ENCODE measurements at regions not wholly inside any gene's neighbourhood (a gene's known extent, or its start where the extent isn't known, plus 50 kb on each side); places are given as distances from the start of the nearest gene placed in this dataset.

DNA sequence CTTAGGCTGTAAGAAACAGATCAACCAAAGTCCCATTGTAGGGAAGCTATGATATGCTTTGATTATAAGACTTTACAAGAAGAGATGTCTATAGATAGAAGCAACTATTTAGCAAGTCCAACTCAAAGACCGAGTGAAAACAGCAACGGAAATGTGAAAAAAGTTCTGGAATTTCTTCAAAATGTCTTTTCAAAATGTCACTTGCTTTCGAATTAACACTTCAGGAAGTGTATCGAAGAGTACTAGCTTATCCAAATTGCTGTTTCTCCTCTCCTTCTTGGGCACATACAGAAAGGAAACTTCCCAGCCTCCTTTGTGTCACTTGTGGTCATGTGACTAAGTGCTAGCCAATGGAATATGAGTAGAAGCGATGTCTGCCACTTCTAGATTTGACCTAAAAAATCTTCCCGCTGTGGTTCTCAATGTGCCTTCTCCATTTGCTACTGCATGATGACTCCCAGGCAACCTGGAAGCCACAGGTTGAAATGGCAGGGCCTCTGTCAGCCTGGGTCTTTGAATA is 89.9 kb downstream of the TSEN15 start:
- no peak for DNase-seq (ENCODE audit: low read depth)

- peak; percentile 64 for DNase-seq (ENCODE audit: low read depth)
Observed at GRCh38 chr1:184143449-184143848, 91.9 kb downstream of the TSEN15 start.

DNA sequence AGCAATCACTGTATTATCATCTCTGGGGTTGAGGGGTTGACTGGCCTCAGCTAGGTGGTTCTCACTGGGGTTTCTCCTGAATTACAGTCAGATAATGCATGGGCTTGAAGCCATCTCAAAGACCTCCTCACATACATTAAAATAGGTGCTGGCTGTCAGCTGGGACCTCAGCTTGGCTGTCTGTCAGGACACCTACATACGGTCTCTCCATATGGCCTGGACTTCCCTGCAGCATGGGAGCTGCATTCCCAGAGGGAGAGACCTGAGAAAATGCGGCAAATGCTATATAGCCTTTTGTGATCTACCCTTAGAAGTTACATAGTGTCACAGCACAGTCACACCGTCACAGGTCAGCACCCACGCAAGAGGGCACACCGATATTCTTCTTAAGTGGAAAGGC is 93.6 kb downstream of the TSEN15 start:
- DNase-seq (ENCODE audit: low read depth) = no peak

DNA sequence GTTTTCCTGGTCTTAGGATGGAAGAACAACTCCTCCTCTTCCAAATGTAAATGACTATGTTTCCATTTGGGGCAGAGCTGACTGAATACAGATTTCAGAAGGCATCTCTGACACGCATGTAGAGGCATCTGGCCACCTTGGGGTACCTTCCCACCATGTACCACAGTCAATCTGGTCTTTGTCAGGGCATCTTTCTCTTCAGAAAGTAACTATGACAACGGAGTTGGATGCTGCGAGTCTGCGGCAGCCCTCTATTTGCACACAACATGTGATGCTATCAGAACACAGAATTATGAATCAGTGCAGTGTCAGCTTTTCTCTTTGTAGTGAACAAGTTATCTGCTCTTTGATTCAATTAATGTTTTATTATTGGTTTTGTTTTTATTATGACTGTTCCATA is 94.7 kb downstream of the TSEN15 start:
- DNase-seq (ENCODE audit: low read depth) = no peak

- DNase-seq (ENCODE audit: low read depth) = peak; percentile 51
Observed at GRCh38 chr1:184150776-184151531, 99.4 kb downstream of the TSEN15 start.

DNA sequence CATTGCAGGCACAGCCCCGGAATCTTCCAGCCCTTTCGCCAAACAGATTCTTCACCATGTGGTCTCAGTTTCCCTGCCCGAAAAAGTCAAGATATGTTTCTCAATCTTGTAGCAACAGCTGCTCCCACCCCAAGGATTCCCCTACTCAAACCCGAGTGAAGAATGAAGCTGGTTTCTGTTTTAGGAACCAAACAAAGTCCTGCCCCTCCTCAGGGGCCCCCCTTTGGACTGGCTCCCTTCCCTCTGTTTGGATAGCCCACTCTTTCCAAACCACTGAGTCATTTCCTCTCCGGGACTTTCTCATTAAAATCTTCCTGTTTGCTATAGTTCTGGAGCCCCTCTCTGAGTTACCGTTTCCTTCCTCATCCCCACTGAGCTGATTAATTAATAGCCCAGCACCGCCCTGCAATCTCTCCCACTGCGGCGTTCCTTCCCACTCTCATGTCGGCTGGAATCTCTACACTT is 100.9 kb downstream of the TSEN15 start:
- no peak for DNase-seq (ENCODE audit: low read depth)

GRCh38 chr1:184152974-184153373 is 101.4 kb downstream of the TSEN15 start:
- no peak for DNase-seq (ENCODE audit: low read depth)

GRCh38 chr1:184153731-184154130 is 102.2 kb downstream of the TSEN15 start:
- no peak for DNase-seq (ENCODE audit: low read depth)

DNA sequence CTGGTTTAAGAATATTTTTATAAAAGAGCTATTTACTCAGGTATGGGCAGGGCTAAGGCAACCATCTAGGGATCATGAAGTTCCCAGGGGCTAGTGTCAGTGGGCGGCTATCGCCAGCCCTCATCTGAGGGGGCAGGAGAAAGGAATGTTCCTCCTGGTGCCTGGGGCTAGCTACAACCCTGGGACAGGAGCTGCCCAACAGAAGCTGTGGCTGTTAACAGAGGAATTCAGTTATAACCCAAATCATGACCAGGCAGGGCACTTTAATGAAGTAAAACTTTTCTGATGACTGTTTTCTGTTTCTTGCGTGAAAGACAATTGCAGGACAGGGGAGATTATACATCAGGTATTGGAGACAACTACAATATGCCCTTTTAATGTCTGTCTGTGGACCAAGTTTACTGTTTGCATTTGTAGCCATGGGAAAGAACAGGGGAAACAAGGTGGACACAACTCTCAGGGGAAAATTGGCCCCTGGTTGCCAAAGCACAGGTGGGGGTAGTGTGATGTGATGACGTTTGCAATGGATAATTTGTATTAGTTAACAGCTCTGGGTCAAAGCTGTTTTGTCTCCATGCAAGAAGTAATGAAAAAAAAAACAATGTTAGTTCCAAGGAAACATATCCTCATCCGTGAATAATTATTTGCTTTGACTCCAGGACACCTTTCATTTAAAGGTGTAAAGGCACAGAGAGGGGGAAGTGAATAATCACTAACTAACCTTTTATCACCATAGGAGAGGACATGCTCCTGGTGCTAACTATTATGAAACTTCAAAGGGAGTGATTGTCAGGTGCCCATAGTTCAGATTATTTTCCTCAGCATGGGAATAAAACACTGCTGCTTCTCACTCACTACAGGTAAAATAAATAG is 105.2 kb downstream of the TSEN15 start:
- no peak for DNase-seq (ENCODE audit: low read depth)

DNA sequence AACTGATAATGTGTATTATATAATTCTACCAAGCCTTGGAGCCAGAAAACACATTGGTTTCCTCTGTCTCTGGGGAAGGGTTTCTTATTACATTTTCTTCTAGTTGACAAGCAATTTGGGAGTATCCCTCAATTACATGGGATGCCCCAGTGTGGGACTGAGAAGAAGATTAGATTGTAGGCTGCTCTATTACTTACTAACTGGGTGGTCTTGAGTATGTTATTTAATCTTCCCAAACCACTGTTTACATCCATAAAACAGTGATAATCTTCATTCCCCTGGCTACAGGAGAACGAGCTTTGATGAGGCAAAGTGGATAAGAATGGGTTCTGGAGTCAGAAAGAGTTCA is 105.8 kb downstream of the TSEN15 start:
- DNase-seq (ENCODE audit: low read depth) = no peak

- DNase-seq (ENCODE audit: low read depth) = no peak
Observed at GRCh38 chr1:184158896-184159681, 107.6 kb downstream of the TSEN15 start.

DNA sequence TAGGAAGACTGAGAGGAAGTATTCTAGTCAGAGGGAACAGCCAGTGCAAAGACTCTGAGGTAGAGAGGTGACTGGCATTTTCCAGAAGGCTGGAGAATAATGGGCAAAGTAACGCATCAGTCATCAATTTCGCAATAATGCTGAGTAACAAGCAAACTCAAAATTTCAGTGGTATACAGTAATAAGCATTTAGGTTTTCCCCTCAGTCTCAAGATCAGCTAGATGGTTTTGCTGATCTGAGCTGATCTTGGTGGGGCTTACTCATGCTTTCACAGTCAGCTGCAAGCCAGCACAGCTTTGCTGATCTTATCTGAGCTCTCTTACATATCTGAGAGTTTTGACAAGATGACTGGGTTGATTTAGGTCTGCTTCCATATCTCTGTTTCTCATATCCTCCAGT is 108.7 kb downstream of the TSEN15 start:
- DNase-seq (ENCODE audit: low read depth) = peak; percentile 46

DNA sequence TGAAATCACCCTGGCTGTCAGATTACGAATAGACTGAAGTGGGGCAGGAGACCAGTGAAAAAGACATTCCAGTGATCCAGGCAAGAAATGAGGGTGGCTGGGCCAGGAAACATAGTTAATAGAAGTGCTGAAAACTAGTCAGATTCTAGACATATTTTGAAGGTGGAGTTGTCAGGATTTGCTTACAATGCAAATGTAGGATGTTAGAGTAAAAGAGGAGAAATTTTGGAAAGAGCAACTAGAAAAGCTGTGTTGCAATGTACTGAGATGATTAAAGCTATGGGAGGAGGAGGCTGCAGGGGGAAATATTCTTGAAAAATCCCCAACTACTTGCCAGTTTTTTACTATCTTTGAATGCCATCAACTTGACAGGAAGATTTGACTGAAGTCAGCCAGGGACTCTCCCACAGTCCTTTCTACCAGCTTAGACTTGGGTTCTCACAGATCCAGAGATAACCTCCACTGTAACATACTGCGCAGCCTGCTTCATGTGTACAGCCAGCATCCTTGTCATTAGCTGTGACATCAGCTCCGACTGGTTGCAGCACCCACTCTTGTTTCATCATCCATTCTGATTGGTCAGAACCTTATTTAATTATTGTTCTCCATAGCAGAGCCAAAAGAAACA is 109.7 kb downstream of the TSEN15 start:
- peak; percentile 65 for DNase-seq (ENCODE audit: low read depth)

DNA sequence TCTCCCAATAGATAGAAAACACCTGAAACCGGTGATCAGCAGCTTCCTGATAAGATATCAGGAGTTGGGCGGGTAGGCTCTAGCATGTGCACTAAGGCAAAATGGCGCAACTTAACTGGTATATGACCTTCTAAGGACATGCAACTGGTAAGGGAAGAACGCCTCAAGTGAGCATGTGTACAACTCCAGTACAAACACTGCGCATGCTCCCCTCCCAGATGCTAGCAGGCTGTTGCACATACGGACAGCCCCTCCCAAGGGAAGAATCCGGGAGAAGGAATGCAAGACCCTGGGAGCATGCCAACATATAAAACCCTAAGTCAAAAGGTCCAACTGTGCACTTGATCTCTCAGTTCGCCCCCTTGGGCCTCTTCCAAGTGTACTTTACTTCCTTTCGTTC is 110.8 kb downstream of the TSEN15 start:
- no peak for DNase-seq (ENCODE audit: low read depth)

- no peak for DNase-seq (ENCODE audit: low read depth)
Observed at GRCh38 chr1:184163674-184164465, 112.3 kb downstream of the TSEN15 start.

DNA sequence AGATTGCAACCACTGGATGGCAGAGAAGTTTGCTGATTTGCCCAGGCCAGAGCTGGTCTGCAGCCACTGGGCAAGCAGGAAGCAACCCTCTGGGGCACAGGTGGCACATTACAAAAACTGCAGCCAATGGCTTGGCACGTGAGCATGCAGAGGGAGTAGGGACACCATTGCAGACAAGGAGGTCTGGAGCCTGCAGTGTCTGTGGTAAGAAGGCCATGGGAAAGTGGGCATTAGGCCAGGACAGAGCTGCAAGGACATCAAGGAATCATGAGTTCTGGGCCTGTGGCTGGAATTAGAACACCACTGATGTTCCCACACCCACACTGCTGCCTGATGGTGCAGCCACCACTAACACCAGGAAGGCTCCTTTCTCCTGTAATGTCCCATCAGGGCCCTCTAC is 113.0 kb downstream of the TSEN15 start:
- DNase-seq (ENCODE audit: low read depth) = no peak

DNA sequence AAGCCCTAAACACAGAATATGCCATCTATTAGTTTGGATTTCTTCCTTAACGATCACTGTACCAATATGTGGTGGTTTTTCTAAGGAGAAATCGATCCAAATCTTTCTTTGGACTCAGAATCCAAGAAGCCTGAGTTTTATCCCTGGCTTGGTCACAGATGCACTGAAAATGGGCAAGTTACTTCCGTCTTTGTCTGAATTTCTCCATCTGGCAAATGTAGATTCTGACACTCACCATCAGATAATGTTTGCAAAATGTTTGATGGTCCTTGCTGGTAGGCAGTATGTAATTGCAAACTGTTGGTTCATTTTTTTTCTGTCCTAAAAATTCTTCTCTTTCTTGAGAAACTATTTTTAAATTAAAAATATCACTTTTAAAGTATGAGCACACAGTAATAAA is 115.0 kb downstream of the TSEN15 start:
- no peak for DNase-seq (ENCODE audit: low read depth)

GRCh38 chr1:184167352-184167751 is 115.8 kb downstream of the TSEN15 start:
- DNase-seq (ENCODE audit: low read depth) = no peak

GRCh38 chr1:184170719-184171118 is 119.2 kb downstream of the TSEN15 start:
- DNase-seq (ENCODE audit: low read depth) = no peak

GRCh38 chr1:184176058-184176457 is 124.5 kb downstream of the TSEN15 start:
- no peak for DNase-seq (ENCODE audit: low read depth)

DNA sequence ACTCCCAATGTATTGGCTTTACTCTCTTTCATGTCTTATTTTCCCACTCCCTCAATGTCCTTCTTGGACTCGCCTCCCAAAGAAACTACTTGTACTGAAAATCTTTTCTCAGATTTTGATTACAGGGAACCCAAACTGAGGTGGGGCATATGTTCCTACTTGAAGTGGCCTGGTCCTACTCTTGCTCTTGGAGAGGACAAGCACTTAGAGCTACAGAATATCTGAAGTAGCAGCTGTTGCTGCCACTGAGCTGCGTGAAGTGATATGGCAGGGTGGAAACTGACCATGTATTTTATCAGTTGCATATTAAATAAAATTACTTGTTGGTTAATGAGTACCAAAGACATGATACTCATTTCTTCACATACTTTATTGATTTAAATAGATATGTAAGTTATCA is 129.5 kb downstream of the TSEN15 start:
- no peak for DNase-seq (ENCODE audit: low read depth)
